ENCODE measurements at regions not wholly inside any gene's neighbourhood (a gene's known extent, or its start where the extent isn't known, plus 50 kb on each side); places are given as distances from the start of the nearest gene placed in this dataset.

DNA sequence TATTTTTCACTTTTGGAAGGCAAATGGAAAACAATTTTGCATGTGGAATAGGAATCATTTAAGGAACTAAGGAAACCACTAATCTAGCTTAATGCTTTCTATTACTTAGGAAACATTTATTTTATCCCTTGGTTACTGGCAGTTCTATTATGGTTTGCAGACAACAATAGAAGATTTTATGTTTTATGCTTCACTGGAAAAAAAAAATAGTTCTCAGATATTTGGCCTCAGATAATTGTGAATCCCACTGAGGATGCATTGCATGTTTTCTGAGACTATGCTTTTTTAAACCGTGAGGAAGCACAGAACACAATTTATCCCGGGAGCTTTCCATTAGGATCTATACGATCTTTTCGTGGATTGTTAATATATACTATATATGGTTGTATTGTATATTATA lies 356.9 kb downstream of the CSNK1G3 start:
- TF ChIP-seq, protein P1, sequence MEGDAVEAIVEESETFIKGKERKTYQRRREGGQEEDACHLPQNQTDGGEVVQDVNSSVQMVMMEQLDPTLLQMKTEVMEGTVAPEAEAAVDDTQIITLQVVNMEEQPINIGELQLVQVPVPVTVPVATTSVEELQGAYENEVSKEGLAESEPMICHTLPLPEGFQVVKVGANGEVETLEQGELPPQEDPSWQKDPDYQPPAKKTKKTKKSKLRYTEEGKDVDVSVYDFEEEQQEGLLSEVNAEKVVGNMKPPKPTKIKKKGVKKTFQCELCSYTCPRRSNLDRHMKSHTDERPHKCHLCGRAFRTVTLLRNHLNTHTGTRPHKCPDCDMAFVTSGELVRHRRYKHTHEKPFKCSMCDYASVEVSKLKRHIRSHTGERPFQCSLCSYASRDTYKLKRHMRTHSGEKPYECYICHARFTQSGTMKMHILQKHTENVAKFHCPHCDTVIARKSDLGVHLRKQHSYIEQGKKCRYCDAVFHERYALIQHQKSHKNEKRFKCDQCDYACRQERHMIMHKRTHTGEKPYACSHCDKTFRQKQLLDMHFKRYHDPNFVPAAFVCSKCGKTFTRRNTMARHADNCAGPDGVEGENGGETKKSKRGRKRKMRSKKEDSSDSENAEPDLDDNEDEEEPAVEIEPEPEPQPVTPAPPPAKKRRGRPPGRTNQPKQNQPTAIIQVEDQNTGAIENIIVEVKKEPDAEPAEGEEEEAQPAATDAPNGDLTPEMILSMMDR (conservative IDR thresholded peaks at IDR 0.05) = no peak
- no peak for TF ChIP-seq ZFX (IDR thresholded peaks at IDR 0.05)
